PC-3 (cell line): ENCODE measurements at regions not wholly inside any gene's neighbourhood (a gene's known extent, or its start where the extent isn't known, plus 50 kb on each side); places are given as distances from the start of the nearest gene placed in this dataset.

ENCODE experiments used
- CTCF ChIP-seq: fragments of 300-600 bp; sonication (generic); conservative IDR thresholded peaks from 2 replicates; pipeline ENCODE4 v1.5.1; 2017; ENCODE audit warnings: antibody characterized with exemption, low read depth, mild to moderate bottlenecking, low read length
- EZH2 ChIP-seq: fragments of 300-600 bp; sonication (generic); IDR thresholded peaks from one replicate; pipeline ENCODE4 v1.6.1; 2017; ENCODE audit warnings: antibody characterized with exemption, mild to moderate bottlenecking, low read length; ENCODE audit not compliant: unreplicated experiment
- EZH2phosphoT487 ChIP-seq: fragments of 300-600 bp; sonication (generic); IDR thresholded peaks from 2 replicates; pipeline ENCODE4 v1.6.1; 2018; ENCODE audit warnings: mild to moderate bottlenecking, antibody characterized with exemption, low read length, borderline replicate concordance

DNA sequence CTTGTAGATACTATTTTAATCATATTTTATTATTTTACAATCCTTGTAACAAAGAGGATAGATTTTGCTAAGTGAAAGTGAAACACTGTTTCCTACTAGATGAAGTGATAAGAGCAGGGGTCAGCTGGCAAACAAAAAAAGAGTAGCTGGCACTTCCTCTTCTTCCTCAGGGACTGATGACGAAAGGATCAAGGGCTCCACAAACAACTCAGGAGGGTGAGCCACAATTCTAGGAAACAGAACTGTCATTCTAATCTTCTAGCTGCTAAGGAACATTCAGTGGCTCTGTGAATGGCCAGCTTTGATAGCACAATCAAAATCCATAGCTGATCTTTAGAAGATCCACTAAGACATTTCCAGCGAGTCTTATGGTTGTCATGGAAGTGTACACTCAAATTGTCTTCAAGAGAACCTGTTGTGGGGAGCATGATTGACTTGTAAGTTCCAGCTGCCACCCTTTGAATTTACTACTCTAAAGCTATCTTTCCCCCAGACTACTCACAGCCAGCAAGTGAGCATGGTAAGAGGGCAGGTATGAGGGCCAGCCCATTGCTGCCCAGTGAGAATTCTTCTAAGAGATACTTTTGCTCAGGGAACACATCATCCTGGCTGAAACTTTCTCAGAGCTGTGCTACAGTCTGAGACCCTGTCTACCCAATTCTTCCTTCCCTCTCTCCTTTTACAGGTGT lies 275.7 kb upstream of the RASGEF1B start:
- no peak for TF ChIP-seq EZH2phosphoT487
- TF ChIP-seq CTCF: no peak
- TF ChIP-seq EZH2: no peak
